RPMI7951 (cell line): ENCODE measurements at regions not wholly inside any gene's neighbourhood (a gene's known extent, or its start where the extent isn't known, plus 50 kb on each side); places are given as distances from the start of the nearest gene placed in this dataset.

ENCODE experiments used
- DNase-seq: peaks from one replicate; pipeline ENCODE4 v3.0.0-alpha.2; 2012; ENCODE audit warnings: low read depth

DNA sequence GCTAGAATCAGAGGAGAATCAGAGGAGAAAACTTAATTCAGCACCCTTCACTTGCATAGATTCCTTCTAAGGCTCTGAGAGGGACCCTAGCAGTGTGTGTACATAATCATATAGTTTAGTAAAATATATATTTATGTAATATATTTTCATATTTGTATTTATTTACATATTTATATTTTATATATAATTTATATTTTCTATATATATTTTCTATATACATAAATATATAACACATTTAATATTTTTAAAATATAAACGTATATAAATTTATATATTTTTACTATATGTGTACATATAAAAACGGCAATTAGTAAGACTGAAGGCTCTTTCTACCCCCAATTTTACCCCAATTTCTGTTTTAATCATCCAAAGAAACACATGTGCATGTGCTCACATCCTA, 80.3 kb downstream of the NXPE2 start:
- no peak for DNase-seq

DNA sequence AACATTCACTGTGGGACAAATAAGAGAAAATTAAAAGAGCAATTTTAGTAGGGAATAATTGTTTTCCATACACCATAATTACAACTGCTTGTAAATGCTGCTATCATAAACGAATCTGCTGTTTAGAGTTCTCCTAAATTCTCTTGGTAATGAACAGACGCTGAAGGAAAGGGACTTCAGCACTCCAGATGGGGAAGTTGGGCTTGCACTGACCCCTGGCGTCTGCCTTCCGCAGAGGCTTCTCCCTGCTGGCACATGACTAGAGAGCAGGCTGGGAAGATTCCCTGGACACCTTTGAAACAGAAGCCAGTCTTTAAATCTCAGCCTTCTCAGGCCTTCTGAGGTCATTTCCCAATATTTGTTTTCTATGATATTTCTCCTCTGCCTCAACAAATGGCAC, 84.1 kb downstream of the NXPE2 start:
- peak; percentile 55 for DNase-seq

GRCh38 chr11:114764563-114764962, 86.2 kb downstream of the NXPE2 start:
- DNase-seq = no peak

GRCh38 chr11:114771172-114771571, 92.8 kb downstream of the NXPE2 start:
- DNase-seq = no peak

GRCh38 chr11:114773541-114774338, 95.4 kb downstream of the NXPE2 start:
- DNase-seq = no peak

- peak; percentile 26 for DNase-seq
Observed at GRCh38 chr11:114774599-114775361, 96.5 kb downstream of the NXPE2 start.

DNA sequence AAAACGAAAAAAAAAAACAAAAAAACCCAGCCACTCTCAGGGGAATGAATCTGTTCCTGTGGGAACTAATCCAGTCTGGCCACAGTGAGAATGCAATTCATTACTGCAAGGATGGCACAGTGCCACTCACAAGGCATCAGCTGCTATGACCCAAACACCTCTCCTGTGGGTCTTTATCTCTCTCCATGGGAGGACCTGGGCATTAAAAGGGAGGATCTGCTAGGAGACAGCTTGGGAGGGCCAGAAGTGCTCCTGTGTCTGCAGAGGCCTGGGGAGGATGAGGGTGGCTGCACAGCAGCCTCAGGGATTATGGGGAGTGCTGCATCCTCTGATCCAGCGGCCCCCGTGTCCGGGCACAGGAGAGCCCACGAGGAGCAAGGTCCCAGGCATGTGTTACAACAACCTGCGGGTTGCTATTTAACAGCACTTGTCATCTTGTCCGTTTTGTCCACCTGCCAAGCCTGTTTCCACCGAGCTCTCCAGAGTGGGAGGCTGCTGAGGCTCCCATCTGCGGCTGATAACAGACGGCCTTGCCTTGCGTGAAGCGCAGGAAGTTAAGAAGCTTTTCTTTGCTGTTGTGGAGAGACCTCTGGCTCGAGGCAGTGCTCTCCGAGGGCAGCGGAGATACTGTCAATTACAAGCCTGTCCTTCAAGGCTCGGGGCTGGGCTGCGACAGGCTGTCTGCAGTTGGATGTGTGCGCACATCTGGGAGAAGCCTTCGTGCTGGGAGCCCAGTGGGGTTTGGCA, 97.7 kb downstream of the NXPE2 start:
- no peak for DNase-seq

DNA sequence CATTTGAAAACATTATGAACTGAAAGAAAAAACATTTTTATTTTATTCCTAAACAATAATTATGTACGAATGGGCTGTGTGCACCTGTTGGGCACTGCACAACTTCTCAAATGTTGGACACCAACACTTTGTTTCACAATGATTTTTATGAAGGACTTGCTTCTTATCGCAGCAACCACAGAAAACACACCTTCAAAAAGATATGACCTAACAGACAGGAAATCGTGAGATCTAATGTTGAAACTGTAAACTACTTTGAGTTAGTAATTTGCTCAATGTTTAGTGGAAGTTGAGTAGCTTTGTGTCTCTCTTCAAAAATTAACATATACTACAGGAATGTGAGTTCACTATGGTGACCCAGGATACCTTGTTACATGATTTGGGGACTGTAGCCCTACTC, 98.6 kb downstream of the NXPE2 start:
- DNase-seq = no peak

- DNase-seq = no peak
Observed at GRCh38 chr11:114779189-114779588, 100.9 kb downstream of the NXPE2 start.

- no peak for DNase-seq
Observed at GRCh38 chr11:114782650-114783310, 104.5 kb downstream of the NXPE2 start.

GRCh38 chr11:114783805-114784204, 105.5 kb downstream of the NXPE2 start:
- DNase-seq = no peak

- no peak for DNase-seq
Observed at GRCh38 chr11:114784216-114784615, 105.9 kb downstream of the NXPE2 start.

GRCh38 chr11:114784891-114785290, 106.6 kb downstream of the NXPE2 start:
- no peak for DNase-seq

GRCh38 chr11:114785820-114786219, 107.5 kb downstream of the NXPE2 start:
- no peak for DNase-seq

- DNase-seq = no peak
Observed at GRCh38 chr11:114787126-114787525, 108.8 kb downstream of the NXPE2 start.

GRCh38 chr11:114790910-114791309, 112.6 kb downstream of the NXPE2 start:
- DNase-seq = no peak

- DNase-seq = no peak
Observed at GRCh38 chr11:114794048-114794684, 115.8 kb downstream of the NXPE2 start.

- DNase-seq = peak; percentile 4
Observed at GRCh38 chr11:114796954-114797721, 118.8 kb downstream of the NXPE2 start.

GRCh38 chr11:114799476-114799875, 121.1 kb downstream of the NXPE2 start:
- no peak for DNase-seq

- no peak for DNase-seq
Observed at GRCh38 chr11:114801773-114802172, 123.4 kb downstream of the NXPE2 start.

- no peak for DNase-seq
Observed at GRCh38 chr11:114802878-114803277, 124.6 kb downstream of the NXPE2 start.
